PC-9 (cell line): ENCODE measurements at regions not wholly inside any gene's neighbourhood (a gene's known extent, or its start where the extent isn't known, plus 50 kb on each side); places are given as distances from the start of the nearest gene placed in this dataset.

Experiments used
- BruUV-seq: library from RNA; stranded (reverse); fragments of 400-500 nt; replicated peaks from 2 replicates; lab custom pipeline; 2021; lab: Mats Ljungman, UMichigan
- CTCF ChIA-PET: fragments of 300-600 bp; sonication (Branson Sonifier 250); formaldehyde crosslinking; loops from one replicate; lab custom pipeline; 2022; ENCODE audit warnings: antibody characterized with exemption; lab: Charles Lee
- POLR2A ChIA-PET: fragments of 300-600 bp; sonication (Branson Sonifier 250); formaldehyde crosslinking; loops from one replicate; lab custom pipeline; 2022; ENCODE audit warnings: antibody characterized with exemption; ENCODE audit not compliant: unreplicated experiment; lab: Charles Lee
- DNase-seq, 2 experiments: peaks; one replicate each; pipeline versions ENCODE4 v3.0.0 to v3.0.0-alpha.2; 2015 to 2022; ENCODE audit warnings: mixed read lengths in 1 of 2
- H2AFZ ChIP-seq: fragments of 200-600 bp; sonication (generic); 2 replicates; pipeline ENCODE4 v1.8.1; 2017; ENCODE audit warnings: antibody characterized with exemption
- H3F3A ChIP-seq: fragments of 200-600 bp; sonication (generic); 2 replicates; pipeline ENCODE4 v1.8.1; 2017; ENCODE audit warnings: antibody characterized with exemption, mild to moderate bottlenecking, low read depth; ENCODE audit not compliant: insufficient read depth
- H3K27ac ChIP-seq: fragments of 200-600 bp; sonication (generic); 2 replicates; pipeline ENCODE4 v1.6.1; 2016; ENCODE audit warnings: mixed run types
- H3K27me3 ChIP-seq: fragments of 200-600 bp; sonication (generic); 2 replicates; pipeline ENCODE4 v1.6.1; 2016; ENCODE audit warnings: low read depth, mixed run types; ENCODE audit not compliant: insufficient read depth
- H3K36me3 ChIP-seq: fragments of 200-600 bp; sonication (generic); 2 replicates; pipeline ENCODE4 v1.6.1; 2016; ENCODE audit warnings: low read depth, mixed run types
- H3K4me1 ChIP-seq: fragments of 200-600 bp; sonication (generic); replicated peaks from 2 replicates; pipeline ENCODE4 v1.6.1; 2016; ENCODE audit warnings: mixed run types; ENCODE audit not compliant: insufficient read depth
- H3K4me2 ChIP-seq: fragments of 200-600 bp; sonication (generic); 2 replicates; pipeline ENCODE4 v1.6.1; 2017; ENCODE audit warnings: mixed run types
- H3K4me3 ChIP-seq: fragments of 200-600 bp; sonication (generic); 2 replicates; pipeline ENCODE4 v1.6.1; 2016; ENCODE audit warnings: mixed run types
- H3K79me2 ChIP-seq: fragments of 200-600 bp; sonication (generic); 2 replicates; pipeline ENCODE4 v1.6.1; 2017; ENCODE audit warnings: low read depth, mixed run types
- H3K9me2 ChIP-seq: fragments of 200-600 bp; sonication (generic); 2 replicates; pipeline ENCODE4 v1.8.1; 2017; ENCODE audit warnings: mild to moderate bottlenecking; ENCODE audit not compliant: insufficient read depth
- H3K9me3 ChIP-seq: fragments of 200-600 bp; sonication (generic); 2 replicates; pipeline ENCODE4 v1.8.1; 2016; ENCODE audit warnings: low read depth; ENCODE audit not compliant: insufficient read depth
- H4K20me1 ChIP-seq: fragments of 200-600 bp; sonication (generic); 2 replicates; pipeline ENCODE4 v1.8.1; 2017; ENCODE audit not compliant: insufficient read depth
- EZH2 ChIP-seq: fragments of 200-600 bp; sonication (generic); IDR thresholded peaks from 2 replicates; pipeline ENCODE4 v1.8.0; 2017; ENCODE audit warnings: antibody characterized with exemption, low read depth
- intact Hi-C: fragments of 100-400 bp; cut with micrococcal nuclease; formaldehyde crosslinking; loops from one replicate; pipeline ENCODE4 v1.10.0; 2022; ENCODE audit not compliant: unreplicated experiment
- TF ChIP-seq, protein P1 (sequence below): fragments of 200-600 bp; sonication (generic); conservative IDR thresholded peaks from 2 replicates; pipeline ENCODE4 v1.6.1; 2017; ENCODE audit warnings: mixed run types, antibody characterized with exemption, mild to moderate bottlenecking, moderate library complexity

DNA sequence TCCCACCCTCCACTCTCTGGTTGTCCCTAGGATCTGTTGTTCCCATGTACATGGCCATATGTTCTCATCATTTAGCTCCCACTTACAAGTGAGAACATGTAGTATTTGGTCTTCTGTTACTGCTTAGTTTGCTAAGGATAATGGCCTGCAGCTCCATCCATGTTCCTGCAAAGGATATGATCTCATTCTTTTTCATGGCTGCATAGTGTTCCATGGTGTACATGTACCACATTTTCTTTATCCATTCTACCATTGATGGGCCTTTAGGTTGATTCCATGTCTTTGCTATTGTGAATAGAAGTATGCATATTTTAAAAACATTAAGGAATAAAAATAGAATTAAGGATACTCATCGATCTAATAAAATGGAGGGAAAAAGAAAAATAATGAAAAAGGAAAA lies 278.4 kb downstream of the MBNL1 start:
- ChIA-PET POLR2A (no interaction called here), CTCF (interaction anchor here (0.5 kb wide), 1 partner anchor 523 kb away, joined by 6 read pairs; no protein-coding TSS in a partner anchor)
- no TSS peak for BruUV-seq
- Histone ChIP-seq H3K4me1 (no peaks in the 10 kb centered on the region), H3K9me3 (no peaks in the 10 kb centered on the region), H3K4me2 (no peak overlapping the region), H3K4me3 (no peak overlapping the region), H2AFZ (no peak overlapping the region), H3F3A (no peaks in the 10 kb centered on the region), H4K20me1 (no peaks in the 10 kb centered on the region; the same call in 1 of the 2 replicates), H3K79me2 (no peaks in the 10 kb centered on the region), H3K27me3 (no peaks in the 10 kb centered on the region), H3K27ac (no peak overlapping the region), H3K9me2 (no peaks in the 10 kb centered on the region), H3K36me3 (no peaks in the 10 kb centered on the region)
- TF ChIP-seq EZH2: no peak
- TF ChIP-seq, protein P1, sequence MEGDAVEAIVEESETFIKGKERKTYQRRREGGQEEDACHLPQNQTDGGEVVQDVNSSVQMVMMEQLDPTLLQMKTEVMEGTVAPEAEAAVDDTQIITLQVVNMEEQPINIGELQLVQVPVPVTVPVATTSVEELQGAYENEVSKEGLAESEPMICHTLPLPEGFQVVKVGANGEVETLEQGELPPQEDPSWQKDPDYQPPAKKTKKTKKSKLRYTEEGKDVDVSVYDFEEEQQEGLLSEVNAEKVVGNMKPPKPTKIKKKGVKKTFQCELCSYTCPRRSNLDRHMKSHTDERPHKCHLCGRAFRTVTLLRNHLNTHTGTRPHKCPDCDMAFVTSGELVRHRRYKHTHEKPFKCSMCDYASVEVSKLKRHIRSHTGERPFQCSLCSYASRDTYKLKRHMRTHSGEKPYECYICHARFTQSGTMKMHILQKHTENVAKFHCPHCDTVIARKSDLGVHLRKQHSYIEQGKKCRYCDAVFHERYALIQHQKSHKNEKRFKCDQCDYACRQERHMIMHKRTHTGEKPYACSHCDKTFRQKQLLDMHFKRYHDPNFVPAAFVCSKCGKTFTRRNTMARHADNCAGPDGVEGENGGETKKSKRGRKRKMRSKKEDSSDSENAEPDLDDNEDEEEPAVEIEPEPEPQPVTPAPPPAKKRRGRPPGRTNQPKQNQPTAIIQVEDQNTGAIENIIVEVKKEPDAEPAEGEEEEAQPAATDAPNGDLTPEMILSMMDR: no peak
- intact Hi-C loops: no loop called here
- no peak for DNase-seq

DNA sequence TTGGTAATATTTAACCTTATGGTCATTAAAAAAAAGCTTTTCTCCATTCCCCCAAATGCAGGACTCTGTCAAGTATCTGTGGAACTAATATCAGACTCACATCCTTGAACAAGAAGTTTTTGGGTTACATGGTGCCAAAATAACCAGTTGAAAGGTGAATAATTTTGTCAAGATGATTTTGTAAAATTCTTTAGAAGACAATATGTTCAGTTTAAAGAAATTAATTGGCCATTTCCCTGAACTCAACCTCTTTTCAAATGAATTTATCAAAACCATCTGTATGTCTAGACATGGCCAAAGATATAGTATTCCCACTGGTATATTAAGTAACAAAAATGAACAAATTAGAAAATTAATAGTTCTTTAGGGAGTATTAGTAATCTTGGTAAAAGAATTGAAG lies 280.5 kb downstream of the MBNL1 start:
- TF ChIP-seq, protein P1: no peak
- no peak for TF ChIP-seq EZH2

DNA sequence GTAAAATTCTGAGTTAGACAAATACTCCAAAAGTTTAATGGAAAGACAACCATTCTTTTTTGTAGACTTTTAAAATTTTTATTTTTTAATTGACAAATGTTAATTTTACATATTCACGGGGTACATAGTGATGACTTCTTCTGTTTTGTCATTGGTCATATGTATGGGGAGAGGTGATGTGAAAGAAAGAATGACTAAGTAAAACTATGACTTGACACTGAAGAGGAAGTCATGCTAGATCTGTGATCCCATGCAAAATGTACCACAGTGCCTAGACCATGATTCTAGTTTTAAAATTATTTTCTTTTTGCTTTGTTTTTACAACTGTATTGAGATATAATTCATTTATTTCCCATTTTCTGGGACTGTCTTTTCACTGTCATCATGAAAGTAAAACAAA lies 281.6 kb downstream of the MBNL1 start:
- no peaks in the 10 kb centered on the region for H3F3A ChIP-seq
- H3K9me3 ChIP-seq: no peaks in the 10 kb centered on the region
- no peaks in the 10 kb centered on the region for H3K27me3 ChIP-seq
- no peak for DNase-seq
- intact Hi-C loops: no loop called here
- H3K4me1 ChIP-seq: no peaks in the 10 kb centered on the region
- TF ChIP-seq, protein P1: no peak
- no peak for TF ChIP-seq EZH2
- H3K36me3 ChIP-seq: no peaks in the 10 kb centered on the region
- no peaks in the 10 kb centered on the region for H4K20me1 ChIP-seq
- BruUV-seq: no TSS peak
- H3K4me2 ChIP-seq: no peak overlapping the region
- H3K79me2 ChIP-seq: no peaks in the 10 kb centered on the region
- no peaks in the 10 kb centered on the region for H3K9me2 ChIP-seq
- H3K4me3 ChIP-seq: no peak overlapping the region
- no peak overlapping the region for H2AFZ ChIP-seq
- CTCF ChIA-PET: no interaction called here
- POLR2A ChIA-PET: no interaction called here
- no peak overlapping the region for H3K27ac ChIP-seq

More for the DNA sequence above, 280.5 kb downstream of the MBNL1 start:
- H3K4me1 ChIP-seq: no peaks in the 10 kb centered on the region
- no peaks in the 10 kb centered on the region for H3F3A ChIP-seq
- H3K4me2 ChIP-seq: no peak overlapping the region
- no peak overlapping the region for H3K27ac ChIP-seq
- intact Hi-C loops: no loop called here
- no peak overlapping the region for H3K4me3 ChIP-seq
- no peaks in the 10 kb centered on the region for H3K9me2 ChIP-seq
- no peaks in the 10 kb centered on the region for H3K79me2 ChIP-seq
- no peaks in the 10 kb centered on the region for H4K20me1 ChIP-seq
- POLR2A ChIA-PET: no interaction called here
- DNase-seq: no peak
- BruUV-seq: no TSS peak
- no peaks in the 10 kb centered on the region for H3K36me3 ChIP-seq
- CTCF ChIA-PET: interaction anchor here (0.6 kb wide), 1 partner anchor 285 kb away, joined by 3 read pairs; no protein-coding TSS in a partner anchor
- no peaks in the 10 kb centered on the region for H3K27me3 ChIP-seq
- no peaks in the 10 kb centered on the region for H3K9me3 ChIP-seq
- H2AFZ ChIP-seq: no peak overlapping the region
